HG02884 (cell line): ENCODE measurements at regions not wholly inside any gene's neighbourhood (a gene's known extent, or its start where the extent isn't known, plus 50 kb on each side); places are given as distances from the start of the nearest gene placed in this dataset.

Source experiments
- ATAC-seq: cut with Tn5 transposase; IDR thresholded peaks from one replicate; pipeline ENCODE4 v1.9.1; 2021; ENCODE audit warnings: mild to moderate bottlenecking, moderate library complexity; ENCODE audit not compliant: unreplicated experiment

- no peak for ATAC-seq
Observed at GRCh38 chr2:139357972-139358371, 577.8 kb upstream of the NXPH2 start.

GRCh38 chr2:139354518-139354917 lies 574.3 kb upstream of the NXPH2 start:
- ATAC-seq = no peak

GRCh38 chr2:139353874-139354273 lies 573.7 kb upstream of the NXPH2 start:
- ATAC-seq = no peak

- no peak for ATAC-seq
Observed at GRCh38 chr2:139317259-139317658, 537.1 kb upstream of the NXPH2 start.

- no peak for ATAC-seq
Observed at GRCh38 chr2:139314059-139314458, 533.9 kb upstream of the NXPH2 start.

GRCh38 chr2:139296672-139297209 lies 516.6 kb upstream of the NXPH2 start:
- ATAC-seq = no peak

- ATAC-seq = no peak
Observed at GRCh38 chr2:139293992-139294548, 513.9 kb upstream of the NXPH2 start.

- no peak for ATAC-seq
Observed at GRCh38 chr2:139281124-139281523, 500.9 kb upstream of the NXPH2 start.

GRCh38 chr2:139271879-139272278 lies 491.7 kb upstream of the NXPH2 start:
- no peak for ATAC-seq

- ATAC-seq = no peak
Observed at GRCh38 chr2:139271149-139271548, 491.0 kb upstream of the NXPH2 start.

GRCh38 chr2:139260052-139260430 lies 479.9 kb upstream of the NXPH2 start:
- ATAC-seq = no peak

GRCh38 chr2:139259422-139260051 lies 479.3 kb upstream of the NXPH2 start:
- ATAC-seq = no peak

GRCh38 chr2:139241286-139241685 lies 461.1 kb upstream of the NXPH2 start:
- ATAC-seq = no peak

GRCh38 chr2:139237023-139237422 lies 456.8 kb upstream of the NXPH2 start:
- ATAC-seq = no peak

- no peak for ATAC-seq
Observed at GRCh38 chr2:139230881-139231280, 450.7 kb upstream of the NXPH2 start.

GRCh38 chr2:139228276-139228675 lies 448.1 kb upstream of the NXPH2 start:
- no peak for ATAC-seq

GRCh38 chr2:139225961-139226360 lies 445.8 kb upstream of the NXPH2 start:
- no peak for ATAC-seq

- ATAC-seq = no peak
Observed at GRCh38 chr2:139218181-139218580, 438.0 kb upstream of the NXPH2 start.

GRCh38 chr2:139217641-139218040 lies 437.5 kb upstream of the NXPH2 start:
- ATAC-seq = no peak

GRCh38 chr2:139216435-139216834 lies 436.2 kb upstream of the NXPH2 start:
- ATAC-seq = no peak

GRCh38 chr2:139214801-139215200 lies 434.6 kb upstream of the NXPH2 start:
- no peak for ATAC-seq

GRCh38 chr2:139209586-139209985 lies 429.4 kb upstream of the NXPH2 start:
- no peak for ATAC-seq

GRCh38 chr2:139201516-139201915 lies 421.3 kb upstream of the NXPH2 start:
- ATAC-seq = no peak
